ENCODE measurements at regions not wholly inside any gene's neighbourhood (a gene's known extent, or its start where the extent isn't known, plus 50 kb on each side); places are given as distances from the start of the nearest gene placed in this dataset.

DNA sequence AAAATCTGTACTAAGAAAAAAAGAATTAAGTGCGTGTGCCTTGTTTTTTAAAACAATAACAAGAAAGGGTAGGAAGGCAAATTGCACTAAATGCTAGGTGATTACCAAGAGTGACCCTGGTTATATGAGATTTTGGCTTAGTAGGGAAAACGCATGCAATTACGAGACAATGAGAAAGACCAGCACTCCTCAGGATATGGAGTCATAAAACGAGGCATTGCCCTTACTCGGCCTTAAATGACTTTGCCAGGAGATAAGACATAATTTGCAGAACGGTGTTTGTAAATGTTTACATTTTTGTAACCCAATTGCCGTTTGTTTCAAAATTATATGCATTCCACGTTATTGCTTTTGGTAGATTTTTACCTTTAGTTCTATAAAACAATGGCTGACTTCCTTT is 179.8 kb downstream of the RBM26 start:
- TF ChIP-seq, protein P1, sequence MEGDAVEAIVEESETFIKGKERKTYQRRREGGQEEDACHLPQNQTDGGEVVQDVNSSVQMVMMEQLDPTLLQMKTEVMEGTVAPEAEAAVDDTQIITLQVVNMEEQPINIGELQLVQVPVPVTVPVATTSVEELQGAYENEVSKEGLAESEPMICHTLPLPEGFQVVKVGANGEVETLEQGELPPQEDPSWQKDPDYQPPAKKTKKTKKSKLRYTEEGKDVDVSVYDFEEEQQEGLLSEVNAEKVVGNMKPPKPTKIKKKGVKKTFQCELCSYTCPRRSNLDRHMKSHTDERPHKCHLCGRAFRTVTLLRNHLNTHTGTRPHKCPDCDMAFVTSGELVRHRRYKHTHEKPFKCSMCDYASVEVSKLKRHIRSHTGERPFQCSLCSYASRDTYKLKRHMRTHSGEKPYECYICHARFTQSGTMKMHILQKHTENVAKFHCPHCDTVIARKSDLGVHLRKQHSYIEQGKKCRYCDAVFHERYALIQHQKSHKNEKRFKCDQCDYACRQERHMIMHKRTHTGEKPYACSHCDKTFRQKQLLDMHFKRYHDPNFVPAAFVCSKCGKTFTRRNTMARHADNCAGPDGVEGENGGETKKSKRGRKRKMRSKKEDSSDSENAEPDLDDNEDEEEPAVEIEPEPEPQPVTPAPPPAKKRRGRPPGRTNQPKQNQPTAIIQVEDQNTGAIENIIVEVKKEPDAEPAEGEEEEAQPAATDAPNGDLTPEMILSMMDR (IDR thresholded peaks at IDR 0.05) = no peak
- TF ChIP-seq POLR2A (IDR thresholded peaks at IDR 0.05) = no peak
